GM12878 (cell line): ENCODE measurements at regions not wholly inside any gene's neighbourhood (a gene's known extent, or its start where the extent isn't known, plus 50 kb on each side); places are given as distances from the start of the nearest gene placed in this dataset.

Source experiments
- ATAC-seq: fragments of 200-7000 bp; cut with Tn5 transposase; 3 replicates; pipeline ENCODE4 v1.9.1; 2020; ENCODE audit warnings: mild to moderate bottlenecking, moderate library complexity
- BruUV-seq: library from RNA; stranded (reverse); fragments of 400-500 nt; replicated peaks from 2 replicates; lab custom pipeline; 2021; lab: Mats Ljungman, UMichigan
- CTCF ChIA-PET: fragments of 300-600 bp; sonication (Branson Sonifier 250); formaldehyde crosslinking; extraction: SDS; loops from one replicate; lab custom pipeline; 2021; ENCODE audit warnings: inconsistent platforms; lab: Yijun Ruan, JAX
- POLR2A ChIA-PET: fragments of 350-600 bp; formaldehyde crosslinking; extraction: SDS; loops from one replicate; lab custom pipeline; 2021; ENCODE audit warnings: inconsistent platforms; lab: Charles Lee
- RAD21 ChIA-PET: fragments of 300-600 bp; sonication (Branson Sonifier 250); formaldehyde crosslinking; loops from one replicate; lab custom pipeline; 2023; ENCODE audit warnings: antibody characterized with exemption; ENCODE audit not compliant: unreplicated experiment; lab: Charles Lee
- SMC1A ChIA-PET: fragments of 300-600 bp; sonication (Branson Sonifier 250); formaldehyde crosslinking; loops from one replicate; lab custom pipeline; 2023; ENCODE audit not compliant: unreplicated experiment, uncharacterized antibody; lab: Charles Lee
- DNase-seq: peaks from one replicate; pipeline ENCODE4 v3.0.0-alpha.2; 2011; ENCODE audit warnings: low read depth, low spot score
- FAIRE-seq: peaks from 3 replicates; lab custom pipeline; 2011; peaks lifted over from hg19 to GRCh38; lab: Jason Lieb, UNC
- H2AFZ ChIP-seq: 2 replicates; pipeline ENCODE4 v1.6.0; 2011; ENCODE audit warnings: low read depth, low read length, control low read depth; ENCODE audit not compliant: control insufficient read depth
- H3K27ac ChIP-seq: 2 replicates; pipeline ENCODE4 v1.5.1; 2011; ENCODE audit warnings: control low read depth; ENCODE audit not compliant: control insufficient read depth, insufficient read depth
- H3K27me3 ChIP-seq, 2 experiments: replicated peaks in 1 of 2; 2 replicates each; pipeline versions ENCODE4 v1.6.0 to v1.6.1; 2011; ENCODE audit warnings: low read length in 1 of 2; ENCODE audit not compliant: control insufficient read depth in 2 of 2, insufficient read depth in 2 of 2
- H3K36me3 ChIP-seq, 2 experiments: 2 replicates each; pipeline ENCODE4 v1.5.1; 2011; ENCODE audit warnings: low read length in 1 of 2; ENCODE audit not compliant: control insufficient read depth in 2 of 2, insufficient read depth in 2 of 2
- H3K4me1 ChIP-seq: 2 replicates; pipeline ENCODE4 v1.6.1; 2011; ENCODE audit warnings: mild to moderate bottlenecking, low read length, moderate library complexity, mixed read lengths; ENCODE audit not compliant: control insufficient read depth, insufficient read depth
- H3K4me2 ChIP-seq: 2 replicates; pipeline ENCODE4 v1.6.0; 2011; ENCODE audit warnings: control low read depth; ENCODE audit not compliant: control insufficient read depth, insufficient read depth
- H3K4me3 ChIP-seq: fragments of 200-600 bp; sonication (generic); 2 replicates; pipeline ENCODE4 v1.5.1; 2016
- H3K79me2 ChIP-seq: 2 replicates; pipeline ENCODE4 v1.6.0; 2011; ENCODE audit warnings: low read length; ENCODE audit not compliant: control insufficient read depth, insufficient read depth
- H3K9ac ChIP-seq: 2 replicates; pipeline ENCODE4 v1.8.0; 2011; ENCODE audit warnings: low read length, control low read depth, mixed read lengths; ENCODE audit not compliant: control insufficient read depth, insufficient read depth
- H3K9me3 ChIP-seq: replicated peaks from 3 replicates; pipeline ENCODE4 v1.5.1; 2011; ENCODE audit warnings: mild to moderate bottlenecking, low read length; ENCODE audit not compliant: control insufficient read depth, insufficient read depth
- H4K20me1 ChIP-seq: 2 replicates; pipeline ENCODE4 v1.6.0; 2011; ENCODE audit not compliant: control insufficient read depth, insufficient read depth
- CEBPB ChIP-seq, 2 experiments: fragments of 150-350 bp in 1 of 2; IDR thresholded peaks; 2 replicates each; pipeline ENCODE4 v1.6.1; 2012 to 2014; ENCODE audit warnings: low read depth in 2 of 2, low read length in 2 of 2, borderline replicate concordance in 1 of 2, inconsistent platforms in 1 of 2
- CREM ChIP-seq: IDR thresholded peaks from 2 replicates; pipeline ENCODE4 v1.6.1; 2014; ENCODE audit warnings: antibody characterized with exemption, low read depth
- ETV6 ChIP-seq, 2 experiments: fragments of 450-650 bp in 1 of 2; IDR thresholded peaks in 1 of 2; conservative IDR thresholded peaks in 1 of 2; 2 replicates each; pipeline ENCODE4 v1.6.1; 2014; ENCODE audit warnings: antibody characterized with exemption in 1 of 2, borderline replicate concordance in 1 of 2, low read depth in 1 of 2, mild to moderate bottlenecking in 1 of 2, moderate library complexity in 1 of 2
- IKZF2 ChIP-seq, 2 experiments: fragments of 450-650 bp; IDR thresholded peaks; 2 replicates each; pipeline ENCODE4 v1.6.1; 2017; ENCODE audit warnings: mild to moderate bottlenecking in 2 of 2, moderate library complexity in 2 of 2
- JUNB ChIP-seq: IDR thresholded peaks from 2 replicates; pipeline ENCODE4 v1.6.1; 2016; ENCODE audit warnings: antibody characterized with exemption, mild to moderate bottlenecking
- NFIC ChIP-seq: IDR thresholded peaks from 2 replicates; pipeline ENCODE4 v1.6.1; 2012; ENCODE audit warnings: low read depth, mild to moderate bottlenecking, inconsistent platforms, low read length, moderate library complexity
- NFYA ChIP-seq: IDR thresholded peaks from 2 replicates; pipeline ENCODE4 v1.6.1; 2011; ENCODE audit warnings: low read depth, mild to moderate bottlenecking, low read length, improper control_type of control experiment, borderline replicate concordance
- NFYB ChIP-seq: IDR thresholded peaks from 2 replicates; pipeline ENCODE4 v1.6.1; 2011; ENCODE audit warnings: low read depth, mild to moderate bottlenecking, low read length, improper control_type of control experiment, moderate library complexity; ENCODE audit not compliant: insufficient read depth
- SMAD1 ChIP-seq: fragments of 450-650 bp; IDR thresholded peaks from 2 replicates; pipeline ENCODE4 v1.6.1; 2018; ENCODE audit warnings: mild to moderate bottlenecking, low read depth; ENCODE audit not compliant: partially characterized antibody
- TBL1XR1 ChIP-seq: IDR thresholded peaks from 2 replicates; pipeline ENCODE4 v1.6.1; 2012; ENCODE audit warnings: low read depth, low read length, improper control_type of control experiment
- ZNF24 ChIP-seq: fragments of 450-650 bp; IDR thresholded peaks from 2 replicates; pipeline ENCODE4 v1.6.1; 2017; ENCODE audit warnings: antibody characterized with exemption, mild to moderate bottlenecking
- WGBS: methylation state at CpG from one replicate; pipeline ENCODE4 v1.1.6; 2016; ENCODE audit warnings: low lambda C conversion rate; ENCODE audit not compliant: insufficient replicate concordance, insufficient coverage; ENCODE audit errors: missing lambda C conversion rate; 5-methylcytosine and 5-hydroxymethylcytosine counted together
- in situ Hi-C: fragments of 300-500 bp; cut with MboI; formaldehyde crosslinking; loops from 9 replicates; pipeline ENCODE4 v1.14.3; 2018; ENCODE audit warnings: mixed read lengths
- intact Hi-C: fragments of 100-400 bp; cut with micrococcal nuclease; formaldehyde crosslinking; loops from one replicate; pipeline ENCODE4 v1.14.2; 2022; ENCODE audit not compliant: unreplicated experiment
- TF ChIP-seq, protein P1 (sequence below): IDR thresholded peaks from 2 replicates; pipeline ENCODE4 v1.6.1; 2011; ENCODE audit warnings: borderline replicate concordance, low read depth, mild to moderate bottlenecking, moderate library complexity, mixed read lengths, low read length; ENCODE audit not compliant: insufficient read depth; ENCODE audit errors: extremely low read length
- TF ChIP-seq, protein P2 (sequence below): IDR thresholded peaks from 2 replicates; pipeline ENCODE4 v1.6.1; 2011; ENCODE audit warnings: low read depth, mild to moderate bottlenecking, low read length, moderate library complexity, borderline replicate concordance; ENCODE audit errors: extremely low read depth
- TF ChIP-seq, protein P3 (sequence below): fragments of 450-650 bp; IDR thresholded peaks from 2 replicates; pipeline ENCODE4 v1.6.1; 2017; ENCODE audit warnings: mild to moderate bottlenecking

DNA sequence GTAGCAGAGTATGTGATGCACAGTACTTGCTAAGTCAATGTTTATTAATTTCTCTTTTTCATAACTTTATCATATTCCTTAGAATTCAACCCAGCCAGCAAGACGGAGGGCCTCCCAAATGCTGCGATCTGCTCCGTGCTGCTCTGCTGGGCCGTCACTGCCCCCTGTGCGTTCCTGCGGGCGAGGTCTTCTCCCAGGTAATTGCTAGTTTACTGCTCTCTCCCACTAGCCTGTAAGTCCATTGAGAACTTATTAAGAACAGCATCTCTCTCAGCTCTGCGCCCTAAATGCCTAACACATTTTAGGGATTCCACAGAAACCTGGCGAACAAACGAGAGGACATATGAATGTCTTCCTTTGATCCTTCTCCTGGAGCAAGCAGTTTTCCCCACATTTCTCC, 153.6 kb upstream of the ARHGAP28 start:
- H3K4me3 ChIP-seq = no peak overlapping the region
- H3K27me3 ChIP-seq = no peaks in the 10 kb centered on the region; a peak in 2 of 4 replicates
- no peak overlapping the region for H2AFZ ChIP-seq
- RAD21 ChIA-PET = no interaction called here
- DNase-seq (no peak), ATAC-seq (no peak)
- no peaks in the 10 kb centered on the region for H3K4me1 ChIP-seq
- WGBS = 42% methylated on average over 10 of the region's 10 CpGs
- no peak overlapping the region for H3K4me2 ChIP-seq
- H4K20me1 ChIP-seq = no peaks in the 10 kb centered on the region
- no TSS peak for BruUV-seq
- POLR2A ChIA-PET = no interaction called here
- no peaks in the 10 kb centered on the region for H3K36me3 ChIP-seq
- SMC1A ChIA-PET = no interaction called here
- in situ Hi-C loops = no loop called here
- no peak overlapping the region for H3K27ac ChIP-seq
- CTCF ChIA-PET = interaction anchor here (0.6 kb wide), 1 partner anchor 26 kb away, joined by 3 read pairs; no protein-coding TSS in a partner anchor
- intact Hi-C loops = no loop called here
- H3K79me2 ChIP-seq = no peaks in the 10 kb centered on the region
- TF ChIP-seq CEBPB (IDR thresholded peaks at IDR 0.05; ENCODE audit: borderline replicate concordance in 1 of 2, low read depth in 2 of 2, low read length in 2 of 2) (no peak), NFIC (no peak)
- TF ChIP-seq, all 136 proteins: peak for 0
- FAIRE-seq = no peak
- H3K9me3 ChIP-seq = no peaks in the 10 kb centered on the region
- no peak overlapping the region for H3K9ac ChIP-seq

DNA sequence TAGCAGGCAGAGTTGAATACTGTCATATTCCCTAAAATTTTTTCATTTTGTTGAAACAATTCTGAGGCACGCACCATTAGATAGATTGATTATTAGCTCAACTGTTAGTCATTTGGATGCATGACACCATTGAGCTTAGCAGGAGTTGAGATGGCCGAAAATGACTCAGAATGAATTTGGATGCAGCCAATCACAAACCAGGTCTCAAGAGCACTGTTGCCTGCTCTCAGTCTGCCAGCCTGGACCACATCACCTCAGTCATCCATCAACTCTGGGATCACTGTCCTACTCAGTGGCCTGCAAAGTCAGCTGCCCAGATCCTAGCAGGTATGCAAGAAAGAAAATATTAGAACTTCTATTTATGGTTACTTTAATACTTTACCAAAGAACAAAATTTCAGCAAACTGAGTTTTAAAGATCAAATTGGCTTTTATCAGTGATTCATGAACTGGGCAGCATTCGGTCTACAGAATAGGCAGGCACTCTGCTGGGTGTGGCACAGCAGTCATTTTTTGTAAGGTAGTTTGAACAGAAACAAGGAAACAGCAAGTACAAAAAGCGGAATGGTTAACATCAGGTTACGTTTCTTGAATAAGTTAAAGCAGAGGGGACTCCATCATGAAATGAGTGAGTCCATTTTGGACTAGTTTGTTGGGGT, 152.7 kb upstream of the ARHGAP28 start:
- WGBS = 17% methylated on average over 5 of the region's 5 CpGs
- no peak for TF ChIP-seq NFYA
- TF ChIP-seq, protein P1, sequence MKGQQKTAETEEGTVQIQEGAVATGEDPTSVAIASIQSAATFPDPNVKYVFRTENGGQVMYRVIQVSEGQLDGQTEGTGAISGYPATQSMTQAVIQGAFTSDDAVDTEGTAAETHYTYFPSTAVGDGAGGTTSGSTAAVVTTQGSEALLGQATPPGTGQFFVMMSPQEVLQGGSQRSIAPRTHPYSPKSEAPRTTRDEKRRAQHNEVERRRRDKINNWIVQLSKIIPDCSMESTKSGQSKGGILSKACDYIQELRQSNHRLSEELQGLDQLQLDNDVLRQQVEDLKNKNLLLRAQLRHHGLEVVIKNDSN = no peak
- TF ChIP-seq NFYB = no peak
- TF ChIP-seq, protein P2, sequence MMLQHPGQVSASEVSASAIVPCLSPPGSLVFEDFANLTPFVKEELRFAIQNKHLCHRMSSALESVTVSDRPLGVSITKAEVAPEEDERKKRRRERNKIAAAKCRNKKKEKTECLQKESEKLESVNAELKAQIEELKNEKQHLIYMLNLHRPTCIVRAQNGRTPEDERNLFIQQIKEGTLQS = no peak
- TF ChIP-seq, protein P3, sequence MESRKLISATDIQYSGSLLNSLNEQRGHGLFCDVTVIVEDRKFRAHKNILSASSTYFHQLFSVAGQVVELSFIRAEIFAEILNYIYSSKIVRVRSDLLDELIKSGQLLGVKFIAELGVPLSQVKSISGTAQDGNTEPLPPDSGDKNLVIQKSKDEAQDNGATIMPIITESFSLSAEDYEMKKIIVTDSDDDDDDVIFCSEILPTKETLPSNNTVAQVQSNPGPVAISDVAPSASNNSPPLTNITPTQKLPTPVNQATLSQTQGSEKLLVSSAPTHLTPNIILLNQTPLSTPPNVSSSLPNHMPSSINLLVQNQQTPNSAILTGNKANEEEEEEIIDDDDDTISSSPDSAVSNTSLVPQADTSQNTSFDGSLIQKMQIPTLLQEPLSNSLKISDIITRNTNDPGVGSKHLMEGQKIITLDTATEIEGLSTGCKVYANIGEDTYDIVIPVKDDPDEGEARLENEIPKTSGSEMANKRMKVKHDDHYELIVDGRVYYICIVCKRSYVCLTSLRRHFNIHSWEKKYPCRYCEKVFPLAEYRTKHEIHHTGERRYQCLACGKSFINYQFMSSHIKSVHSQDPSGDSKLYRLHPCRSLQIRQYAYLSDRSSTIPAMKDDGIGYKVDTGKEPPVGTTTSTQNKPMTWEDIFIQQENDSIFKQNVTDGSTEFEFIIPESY = no peak
- TF ChIP-seq TBL1XR1 = no peak
- TF ChIP-seq ZNF24 = no peak
- no peak for TF ChIP-seq JUNB
- no peak for TF ChIP-seq CREM
- TF ChIP-seq IKZF2 (IDR thresholded peaks at IDR 0.05) = no peak
- no peak for TF ChIP-seq ETV6 (conservative IDR thresholded peaks at IDR 0.05 in 1 of 2, IDR thresholded peaks at IDR 0.05 in 1 of 2; ENCODE audit: borderline replicate concordance in 1 of 2, low read depth in 1 of 2)
- no peak for TF ChIP-seq SMAD1

More for the DNA sequence above, 152.7 kb upstream of the ARHGAP28 start:
- Histone ChIP-seq H3K79me2 (no peaks in the 10 kb centered on the region), H3K9ac (no peak overlapping the region), H3K4me2 (no peak overlapping the region), H3K4me3 (no peak overlapping the region), H3K27ac (no peak overlapping the region), H4K20me1 (no peaks in the 10 kb centered on the region), H2AFZ (no peak overlapping the region), H3K36me3 (no peaks in the 10 kb centered on the region), H3K9me3 (no peaks in the 10 kb centered on the region), H3K27me3 (no peaks in the 10 kb centered on the region; a peak in 1 of 4 replicates), H3K4me1 (no peaks in the 10 kb centered on the region)
- DNase-seq (no peak), FAIRE-seq (no peak), ATAC-seq (no peak)
- RAD21 ChIA-PET = no interaction called here
- intact Hi-C loops (no loop called here), in situ Hi-C loops (no loop called here)
- POLR2A ChIA-PET = no interaction called here
- SMC1A ChIA-PET = no interaction called here
- no TSS peak for BruUV-seq
- CTCF ChIA-PET = no interaction called here
